ENCODE measurements at regions not wholly inside any gene's neighbourhood (a gene's known extent, or its start where the extent isn't known, plus 50 kb on each side); places are given as distances from the start of the nearest gene placed in this dataset.
"Not testable (repeated sequence)": the region's sequence is repeated elsewhere in the genome, so short reads cannot be mapped to it uniquely, and the experiment has no call there.

GRCh38 chr7:149714081-149714909, 59.1 kb downstream of the ZNF467 start:
- DNase-seq: peak; percentile 67

- no peak for DNase-seq
These were observed 59.7 kb downstream of the ZNF467 start for GRCh38 chr7:149713731-149714068.

- DNase-seq: no peak
These were observed 60.2 kb downstream of the ZNF467 start for GRCh38 chr7:149713061-149713730.

GRCh38 chr7:149708026-149708425, 65.4 kb downstream of the ZNF467 start:
- no peak for DNase-seq

- no peak for DNase-seq
These were observed 65.9 kb downstream of the ZNF467 start for GRCh38 chr7:149707448-149707886.

GRCh38 chr7:149706398-149706797, 67.0 kb downstream of the ZNF467 start:
- no peak for DNase-seq

- no peak for DNase-seq
These were observed 68.9 kb downstream of the ZNF467 start for GRCh38 chr7:149704507-149704906.

- DNase-seq: no peak
These were observed 70.2 kb downstream of the ZNF467 start for GRCh38 chr7:149703044-149703650.

- no peak for DNase-seq
These were observed 71.7 kb downstream of the ZNF467 start for GRCh38 chr7:149701495-149702240.

GRCh38 chr7:149697767-149698166, 75.6 kb downstream of the ZNF467 start:
- DNase-seq: not testable (repeated sequence)

GRCh38 chr7:149696280-149696679, 77.1 kb downstream of the ZNF467 start:
- DNase-seq: no peak

GRCh38 chr7:149692557-149692982, 80.8 kb downstream of the ZNF467 start:
- no peak for DNase-seq

GRCh38 chr7:149692056-149692455, 81.3 kb downstream of the ZNF467 start:
- no peak for DNase-seq

- DNase-seq: no peak
These were observed 82.5 kb downstream of the ZNF467 start for GRCh38 chr7:149690688-149691446.

- DNase-seq: no peak
These were observed 84.1 kb downstream of the ZNF467 start for GRCh38 chr7:149689291-149689721.

- no peak for DNase-seq
These were observed 84.6 kb downstream of the ZNF467 start for GRCh38 chr7:149688836-149689235.

GRCh38 chr7:149687820-149688219, 85.6 kb downstream of the ZNF467 start:
- peak; percentile 19 for DNase-seq

GRCh38 chr7:149686449-149686848, 86.9 kb downstream of the ZNF467 start:
- no peak for DNase-seq

- no peak for DNase-seq
These were observed 87.4 kb downstream of the ZNF467 start for GRCh38 chr7:149686011-149686410.

GRCh38 chr7:149685455-149685854, 87.9 kb downstream of the ZNF467 start:
- no peak for DNase-seq

- DNase-seq: no peak
These were observed 89.5 kb downstream of the ZNF467 start for GRCh38 chr7:149683898-149684297.

- no peak for DNase-seq
These were observed 90.2 kb downstream of the ZNF467 start for GRCh38 chr7:149683181-149683580.

All from DMS79 treated with DMSO at 0.1 percent for 48 hours (cell line).